Naive thymus-derived CD8-positive, alpha-beta T cell (primary cell): ENCODE measurements at regions not wholly inside any gene's neighbourhood (a gene's known extent, or its start where the extent isn't known, plus 50 kb on each side); places are given as distances from the start of the nearest gene placed in this dataset.

Source experiments
- ATAC-seq, 2 donors: fragments of 150-1000 bp; cut with Tn5 transposase in 1 of 2; sonication (Bioruptor Pico), chemical (Tn5 transposase) in 1 of 2; 1 replicate in 1 of 2; 2 replicates in 1 of 2; pipeline ENCODE4 v1.10.0; 2021; ENCODE audit warnings: mild to moderate bottlenecking in 2 of 2, moderate library complexity in 2 of 2
- POLR2A ChIA-PET: fragments of 350-600 bp; sonication (Branson Sonifier 250); formaldehyde crosslinking; loops from one replicate; lab custom pipeline; 2021; ENCODE audit warnings: antibody characterized with exemption; lab: Charles Lee
- DNase-seq, 10 donors: peaks; one replicate each; pipeline versions ENCODE4 v3.0.0 to v3.0.0-alpha.2; 2020 to 2022
- H3K27ac Mint-ChIP-seq, 10 donors: one replicate each; pipeline ENCODE4 v1.8.0; 2020 to 2022; ENCODE audit warnings: mild to moderate bottlenecking in 10 of 10, mixed read lengths in 10 of 10, moderate library complexity in 4 of 10, inconsistent platforms in 1 of 10
- H3K27me3 Mint-ChIP-seq, 5 donors: one replicate each; pipeline ENCODE4 v1.8.0; 2021 to 2022; ENCODE audit warnings: mixed read lengths in 5 of 5
- H3K36me3 Mint-ChIP-seq, 3 donors: one replicate each; pipeline ENCODE4 v1.8.0; 2020 to 2022; ENCODE audit warnings: mixed read lengths in 3 of 3, mild to moderate bottlenecking in 2 of 3, inconsistent platforms in 1 of 3
- H3K4me1 Mint-ChIP-seq, 4 donors: one replicate each; pipeline ENCODE4 v1.8.0; 2021 to 2022; ENCODE audit warnings: mixed read lengths in 4 of 4
- H3K4me3 Mint-ChIP-seq, 10 donors: one replicate each; pipeline ENCODE4 v1.8.0; 2020 to 2022; ENCODE audit warnings: mild to moderate bottlenecking in 10 of 10, mixed read lengths in 10 of 10, moderate library complexity in 6 of 10, inconsistent platforms in 1 of 10
- H3K9me3 Mint-ChIP-seq, 9 donors: one replicate each; pipeline ENCODE4 v1.8.0; 2020 to 2022; ENCODE audit warnings: mixed read lengths in 9 of 9, mild to moderate bottlenecking in 3 of 9, inconsistent platforms in 1 of 9, moderate library complexity in 1 of 9

GRCh38 chr20:40495956-40496355, 193.1 kb downstream of the MAFB start:
- peaks cover 0 to 5% (median 1%) of the 10 kb centered on the region in 4 donors for H3K4me1 Mint-ChIP-seq
- POLR2A ChIA-PET, result no interaction called here
- DNase-seq (no peak), ATAC-seq (no peak)
- no peaks in the 10 kb centered on the region for H3K36me3 Mint-ChIP-seq
- H3K4me3 Mint-ChIP-seq, result no peak overlapping the region
- peaks cover 3 to 22% (median 12%) of the 10 kb centered on the region in 5 donors for H3K27me3 Mint-ChIP-seq
- H3K9me3 Mint-ChIP-seq, result no peaks in the 10 kb centered on the region
- no peak overlapping the region for H3K27ac Mint-ChIP-seq

DNA sequence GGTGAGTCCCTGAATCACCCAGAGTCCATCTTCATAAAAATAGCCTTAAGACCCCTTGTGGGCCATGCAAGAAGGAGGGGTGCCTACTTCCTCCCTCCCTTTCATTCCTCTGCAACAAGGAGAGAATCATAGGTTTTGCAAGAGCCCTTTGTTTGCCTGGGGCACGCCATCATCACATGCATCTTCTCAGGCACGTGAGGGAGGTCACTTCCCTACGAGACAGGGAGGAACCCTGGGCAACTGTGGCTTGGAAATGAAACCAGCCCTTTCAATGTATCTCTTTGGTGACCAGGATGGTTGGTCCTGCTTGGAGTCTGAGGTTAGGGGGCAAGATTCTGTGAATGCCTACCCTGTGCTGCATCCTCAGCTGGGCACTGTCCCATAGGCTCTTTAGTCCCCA, 194.8 kb downstream of the MAFB start:
- POLR2A ChIA-PET, result no interaction called here
- Mint-ChIP-seq H3K36me3 (no peaks in the 10 kb centered on the region), H3K4me3 (no peak overlapping the region), H3K27me3 (peaks cover 3 to 22% (median 12%) of the 10 kb centered on the region in 5 donors), H3K9me3 (no peaks in the 10 kb centered on the region), H3K4me1 (peaks cover 0 to 5% (median 1%) of the 10 kb centered on the region in 4 donors), H3K27ac (no peak overlapping the region)
- ATAC-seq, result no peak
- no peak for DNase-seq

DNA sequence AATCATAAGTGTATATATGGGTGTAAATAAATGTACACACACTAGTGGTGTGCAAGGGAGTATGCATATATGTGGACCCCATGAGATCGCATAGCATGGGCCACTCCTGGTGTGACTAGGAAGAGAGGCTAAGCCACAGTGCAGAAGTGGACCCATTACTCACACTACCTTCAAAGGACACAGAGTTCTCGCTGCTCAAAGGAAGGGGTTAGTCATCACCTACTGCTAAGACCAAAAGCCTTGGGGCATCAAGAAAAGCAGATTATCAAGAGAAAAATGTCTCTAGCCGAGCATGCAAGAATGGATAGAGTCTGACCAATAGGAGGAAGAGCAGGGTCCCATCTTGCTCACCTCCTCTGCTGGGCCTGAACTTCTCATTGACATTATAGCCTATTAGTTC, 195.5 kb downstream of the MAFB start:
- peaks cover 0 to 5% (median 1%) of the 10 kb centered on the region in 4 donors for H3K4me1 Mint-ChIP-seq
- no peak overlapping the region for H3K27ac Mint-ChIP-seq
- H3K27me3 Mint-ChIP-seq, result peaks cover 3 to 21% (median 9%) of the 10 kb centered on the region in 5 donors
- no peaks in the 10 kb centered on the region for H3K9me3 Mint-ChIP-seq
- no peaks in the 10 kb centered on the region for H3K36me3 Mint-ChIP-seq
- DNase-seq (no peak), ATAC-seq (no peak)
- POLR2A ChIA-PET, result no interaction called here
- H3K4me3 Mint-ChIP-seq, result no peak overlapping the region

- peaks cover 3 to 21% (median 8%) of the 10 kb centered on the region in 5 donors for H3K27me3 Mint-ChIP-seq
- no peaks in the 10 kb centered on the region for H3K36me3 Mint-ChIP-seq
- H3K27ac Mint-ChIP-seq, result no peak overlapping the region
- POLR2A ChIA-PET, result no interaction called here
- DNase-seq (no peak), ATAC-seq (no peak)
- H3K4me3 Mint-ChIP-seq, result no peak overlapping the region
- peaks cover 0 to 4% (median 1%) of the 10 kb centered on the region in 4 donors for H3K4me1 Mint-ChIP-seq
- H3K9me3 Mint-ChIP-seq, result no peaks in the 10 kb centered on the region
Observed at GRCh38 chr20:40493071-40493470, 196.0 kb downstream of the MAFB start.

- Mint-ChIP-seq H3K36me3 (no peaks in the 10 kb centered on the region), H3K4me1 (no peaks in the 10 kb centered on the region), H3K27ac (no peak overlapping the region)
Observed at GRCh38 chr20:40491009-40491590, 197.9 kb downstream of the MAFB start.

DNA sequence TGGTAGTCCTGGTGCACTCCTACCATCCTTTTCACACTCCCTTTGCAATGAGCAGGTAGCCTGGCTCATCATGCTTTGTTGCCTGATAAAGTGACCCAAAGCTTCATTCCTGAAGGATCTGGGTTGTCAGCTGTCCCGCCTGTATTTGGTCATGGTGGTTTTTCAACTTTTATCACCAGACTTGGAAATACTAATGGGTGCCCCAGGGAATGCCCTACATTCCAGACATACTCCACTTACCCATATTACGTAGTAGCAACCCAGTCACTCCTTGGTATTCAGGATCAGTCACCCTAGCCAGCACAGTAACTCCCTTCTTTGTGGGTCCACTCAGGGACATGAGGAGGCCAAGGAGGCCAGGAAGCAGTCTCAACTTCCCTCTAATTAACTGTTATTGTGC, 199.2 kb downstream of the MAFB start:
- Mint-ChIP-seq H3K36me3 (no peaks in the 10 kb centered on the region), H3K4me1 (no peaks in the 10 kb centered on the region), H3K27me3 (peaks cover 1 to 11% (median 3%) of the 10 kb centered on the region in 5 donors), H3K27ac (no peak overlapping the region), H3K9me3 (peaks cover 0 to 3% (median 0%) of the 10 kb centered on the region in 9 donors), H3K4me3 (no peak overlapping the region)
- POLR2A ChIA-PET, result no interaction called here
- ATAC-seq (no peak), DNase-seq (no peak)

More at GRCh38 chr20:40491009-40491590, 197.9 kb downstream of the MAFB start:
- no peak for DNase-seq
- Mint-ChIP-seq H3K9me3 (peaks cover 0 to 3% (median 0%) of the 10 kb centered on the region in 9 donors), H3K27me3 (peaks cover 3 to 19% (median 6%) of the 10 kb centered on the region in 5 donors), H3K4me3 (no peak overlapping the region)
- no peak for ATAC-seq
- POLR2A ChIA-PET, result no interaction called here

DNA sequence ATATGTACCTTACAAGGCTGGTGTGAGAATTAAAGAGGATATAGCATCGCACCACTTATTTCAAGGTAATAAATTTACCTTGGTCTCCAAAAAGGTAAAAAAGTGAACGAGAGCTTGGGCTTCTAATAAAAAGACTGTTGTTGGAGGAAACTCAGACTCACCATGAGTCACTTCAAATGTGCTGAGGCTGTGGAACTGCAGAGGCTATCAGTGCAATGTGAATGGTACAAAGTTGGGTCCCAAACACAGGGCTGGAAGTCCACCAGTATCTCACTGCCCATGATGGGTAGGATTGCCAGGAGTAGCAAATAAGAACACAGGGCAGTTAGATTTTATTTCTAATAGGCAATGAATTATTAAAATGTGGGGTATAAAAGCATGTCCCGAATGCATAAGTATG, 200.6 kb downstream of the MAFB start:
- no peaks in the 10 kb centered on the region for H3K4me1 Mint-ChIP-seq
- peaks cover 0 to 3% (median 0%) of the 10 kb centered on the region in 9 donors for H3K9me3 Mint-ChIP-seq
- no peaks in the 10 kb centered on the region for H3K36me3 Mint-ChIP-seq
- ATAC-seq, result no peak
- peaks cover 0 to 14% (median 3%) of the 10 kb centered on the region in 5 donors for H3K27me3 Mint-ChIP-seq
- no peak overlapping the region for H3K27ac Mint-ChIP-seq
- no peak for DNase-seq
- POLR2A ChIA-PET, result no interaction called here
- no peak overlapping the region for H3K4me3 Mint-ChIP-seq

- no peak for ATAC-seq
- H3K36me3 Mint-ChIP-seq, result no peaks in the 10 kb centered on the region
- H3K27me3 Mint-ChIP-seq, result peaks cover 0 to 18% (median 3%) of the 10 kb centered on the region in 5 donors
- H3K9me3 Mint-ChIP-seq, result peaks cover 0 to 3% (median 0%) of the 10 kb centered on the region in 9 donors
- no peak overlapping the region for H3K4me3 Mint-ChIP-seq
- POLR2A ChIA-PET, result no interaction called here
- no peak for DNase-seq
- no peak overlapping the region for H3K27ac Mint-ChIP-seq
- no peaks in the 10 kb centered on the region for H3K4me1 Mint-ChIP-seq
Observed at GRCh38 chr20:40486297-40486696, 202.7 kb downstream of the MAFB start.

GRCh38 chr20:40481743-40482458, 207.1 kb downstream of the MAFB start:
- no peak overlapping the region for H3K4me3 Mint-ChIP-seq
- ATAC-seq, result no peak
- DNase-seq, result no peak
- POLR2A ChIA-PET, result no interaction called here
- no peaks in the 10 kb centered on the region for H3K36me3 Mint-ChIP-seq
- H3K4me1 Mint-ChIP-seq, result no peaks in the 10 kb centered on the region
- H3K9me3 Mint-ChIP-seq, result peaks cover 0 to 2% (median 0%) of the 10 kb centered on the region in 9 donors
- peaks cover 0 to 29% (median 6%) of the 10 kb centered on the region in 5 donors for H3K27me3 Mint-ChIP-seq
- H3K27ac Mint-ChIP-seq, result no peak overlapping the region

DNA sequence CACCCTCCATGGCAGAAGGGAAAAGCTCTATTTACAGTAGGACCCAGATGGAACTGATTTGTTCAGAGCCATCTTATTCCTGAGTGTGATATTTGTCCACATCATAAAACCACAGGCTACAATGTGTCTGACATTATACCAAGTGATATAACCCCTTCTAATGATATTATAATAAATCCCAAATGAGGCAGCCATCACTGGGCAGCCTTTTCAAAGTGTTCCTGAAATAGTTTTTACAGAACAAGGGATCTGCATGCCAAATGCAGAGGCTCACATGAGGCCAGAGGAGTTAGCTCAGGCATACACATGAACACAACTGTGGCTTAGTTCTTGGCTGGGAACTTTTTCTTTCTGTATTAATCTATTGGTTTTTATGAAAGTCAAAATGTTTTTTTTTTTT, 207.7 kb downstream of the MAFB start:
- Mint-ChIP-seq H3K9me3 (peaks cover 0 to 2% (median 0%) of the 10 kb centered on the region in 9 donors), H3K27ac (peak overlapping the region in 1 of 10 donors; percentile 79), H3K27me3 (peaks cover 2 to 34% (median 8%) of the 10 kb centered on the region in 5 donors), H3K4me1 (no peaks in the 10 kb centered on the region), H3K36me3 (no peaks in the 10 kb centered on the region), H3K4me3 (no peak overlapping the region)
- ATAC-seq (no peak), DNase-seq (no peak)
- POLR2A ChIA-PET, result no interaction called here

DNA sequence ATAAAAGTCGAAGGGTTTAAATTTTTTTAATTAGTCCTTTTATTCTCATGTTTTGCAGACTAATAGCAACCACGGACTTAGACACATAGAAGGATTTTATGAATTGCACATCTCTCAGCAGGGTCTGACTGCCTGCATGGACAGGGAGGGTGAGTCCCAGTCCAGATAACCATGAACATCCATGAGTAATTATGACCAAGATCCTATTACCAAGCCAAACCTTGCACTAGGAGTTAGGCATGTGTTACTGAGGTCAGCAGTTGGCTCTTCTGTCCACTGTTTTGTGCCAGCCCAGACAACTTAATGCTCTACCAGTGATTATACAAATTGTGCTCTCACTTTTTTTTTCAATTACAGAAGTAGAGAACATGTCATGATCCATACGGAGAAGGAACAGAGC, 211.2 kb downstream of the MAFB start:
- H3K27me3 Mint-ChIP-seq, result peaks cover 2 to 44% (median 8%) of the 10 kb centered on the region in 5 donors
- peaks cover 0 to 2% (median 0%) of the 10 kb centered on the region in 9 donors for H3K9me3 Mint-ChIP-seq
- POLR2A ChIA-PET, result no interaction called here
- no peak for DNase-seq
- H3K4me1 Mint-ChIP-seq, result no peaks in the 10 kb centered on the region
- no peak for ATAC-seq
- H3K27ac Mint-ChIP-seq, result no peak overlapping the region
- H3K36me3 Mint-ChIP-seq, result no peaks in the 10 kb centered on the region
- no peak overlapping the region for H3K4me3 Mint-ChIP-seq

- peak overlapping the region in 1 of 10 donors; percentile 1 for H3K27ac Mint-ChIP-seq
- no peak for ATAC-seq
- POLR2A ChIA-PET, result no interaction called here
- no peaks in the 10 kb centered on the region for H3K4me1 Mint-ChIP-seq
- no peaks in the 10 kb centered on the region for H3K9me3 Mint-ChIP-seq
- peaks cover 4 to 53% (median 8%) of the 10 kb centered on the region in 5 donors for H3K27me3 Mint-ChIP-seq
- no peak overlapping the region for H3K4me3 Mint-ChIP-seq
- no peaks in the 10 kb centered on the region for H3K36me3 Mint-ChIP-seq
- no peak for DNase-seq
Observed at GRCh38 chr20:40476461-40476860, 212.6 kb downstream of the MAFB start.

DNA sequence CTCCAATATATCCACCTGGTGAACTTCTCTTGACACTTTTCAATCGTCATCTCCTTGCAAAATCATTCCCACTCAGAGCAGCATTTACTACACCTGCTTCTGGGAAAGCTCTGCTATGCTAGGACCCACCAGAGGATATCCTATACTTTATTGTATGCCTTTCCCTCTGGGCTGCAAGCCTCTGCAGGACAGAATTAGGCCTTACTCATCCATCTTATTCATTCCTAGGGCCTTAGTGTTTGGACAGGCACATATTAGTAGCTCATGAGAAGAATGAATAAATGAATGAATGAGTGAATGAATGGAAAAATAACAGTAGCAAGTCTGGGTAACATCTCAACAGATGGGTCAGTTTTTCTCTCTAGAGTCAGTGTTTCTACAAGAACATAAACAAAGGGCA, 216.1 kb downstream of the MAFB start:
- H3K9me3 Mint-ChIP-seq, result no peaks in the 10 kb centered on the region
- DNase-seq (no peak), ATAC-seq (no peak)
- no peaks in the 10 kb centered on the region for H3K4me1 Mint-ChIP-seq
- peaks cover 4 to 52% (median 10%) of the 10 kb centered on the region in 5 donors for H3K27me3 Mint-ChIP-seq
- H3K27ac Mint-ChIP-seq, result no peak overlapping the region
- no peak overlapping the region for H3K4me3 Mint-ChIP-seq
- H3K36me3 Mint-ChIP-seq, result no peaks in the 10 kb centered on the region
- POLR2A ChIA-PET, result no interaction called here
